ENCODE measurements at regions not wholly inside any gene's neighbourhood (a gene's known extent, or its start where the extent isn't known, plus 50 kb on each side); places are given as distances from the start of the nearest gene placed in this dataset.

DNA sequence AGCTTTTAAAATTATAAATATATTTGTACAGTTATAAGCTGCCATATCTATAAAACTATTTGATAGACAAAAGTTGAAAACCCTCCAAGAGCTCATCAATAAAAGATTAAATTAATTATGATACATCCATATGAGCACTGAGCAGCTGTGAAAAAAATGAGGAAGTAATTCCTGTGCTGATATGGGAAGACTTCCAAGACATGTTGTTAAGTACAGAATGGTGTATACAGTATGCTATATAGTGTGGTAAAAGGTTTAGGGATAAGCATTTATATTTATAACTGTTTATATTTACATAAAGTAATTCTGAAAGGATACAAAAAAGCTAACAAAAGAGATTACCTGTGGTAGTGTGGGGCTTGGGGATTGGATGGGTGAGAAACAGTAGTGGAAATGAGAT is 92.8 kb upstream of the BMP2K start:
- TF ChIP-seq, protein P1, sequence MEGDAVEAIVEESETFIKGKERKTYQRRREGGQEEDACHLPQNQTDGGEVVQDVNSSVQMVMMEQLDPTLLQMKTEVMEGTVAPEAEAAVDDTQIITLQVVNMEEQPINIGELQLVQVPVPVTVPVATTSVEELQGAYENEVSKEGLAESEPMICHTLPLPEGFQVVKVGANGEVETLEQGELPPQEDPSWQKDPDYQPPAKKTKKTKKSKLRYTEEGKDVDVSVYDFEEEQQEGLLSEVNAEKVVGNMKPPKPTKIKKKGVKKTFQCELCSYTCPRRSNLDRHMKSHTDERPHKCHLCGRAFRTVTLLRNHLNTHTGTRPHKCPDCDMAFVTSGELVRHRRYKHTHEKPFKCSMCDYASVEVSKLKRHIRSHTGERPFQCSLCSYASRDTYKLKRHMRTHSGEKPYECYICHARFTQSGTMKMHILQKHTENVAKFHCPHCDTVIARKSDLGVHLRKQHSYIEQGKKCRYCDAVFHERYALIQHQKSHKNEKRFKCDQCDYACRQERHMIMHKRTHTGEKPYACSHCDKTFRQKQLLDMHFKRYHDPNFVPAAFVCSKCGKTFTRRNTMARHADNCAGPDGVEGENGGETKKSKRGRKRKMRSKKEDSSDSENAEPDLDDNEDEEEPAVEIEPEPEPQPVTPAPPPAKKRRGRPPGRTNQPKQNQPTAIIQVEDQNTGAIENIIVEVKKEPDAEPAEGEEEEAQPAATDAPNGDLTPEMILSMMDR (IDR thresholded peaks at IDR 0.05) = no peak
- no peak for TF ChIP-seq ZFX (IDR thresholded peaks at IDR 0.05; ENCODE audit: borderline replicate concordance)
- H3K27ac ChIP-seq = no peak overlapping the region

DNA sequence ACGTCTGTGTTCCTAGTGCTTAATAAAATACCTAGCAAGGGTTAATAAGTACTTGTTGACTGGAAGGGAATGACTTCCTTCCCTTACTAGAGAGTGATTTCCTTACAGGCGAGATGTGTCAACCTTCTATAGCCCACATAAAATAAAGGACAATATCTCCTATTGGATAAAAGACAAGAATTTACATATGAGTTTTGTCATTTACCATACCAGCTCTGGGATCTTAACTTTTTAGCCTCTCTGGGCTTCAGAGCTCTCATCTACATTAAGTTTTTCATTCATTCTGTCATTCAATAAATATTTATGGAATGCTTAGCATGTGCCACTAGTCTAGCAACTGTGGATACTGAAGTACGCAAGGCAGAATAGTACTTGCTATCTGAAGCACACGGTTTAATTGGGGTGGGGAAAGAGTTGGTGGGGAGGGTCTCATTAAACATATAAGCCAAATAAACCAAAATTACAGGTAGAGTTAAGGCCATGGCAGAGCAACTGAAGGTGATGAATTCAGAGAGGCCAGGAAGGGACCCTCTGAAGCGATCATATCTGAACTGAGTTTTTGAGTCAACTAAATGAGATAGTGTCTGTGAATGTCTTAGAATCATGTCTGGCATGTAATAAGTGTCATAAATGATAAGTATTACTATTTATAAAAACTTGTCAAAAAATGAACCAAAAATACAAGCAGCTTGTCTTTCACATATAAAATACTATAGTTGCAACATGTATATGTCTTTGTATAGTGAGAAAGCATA is 91.6 kb upstream of the BMP2K start:
- no peak overlapping the region for H3K27ac ChIP-seq
- TF ChIP-seq, protein P1 (IDR thresholded peaks at IDR 0.05) = no peak
- TF ChIP-seq ZFX (IDR thresholded peaks at IDR 0.05; ENCODE audit: borderline replicate concordance) = no peak

DNA sequence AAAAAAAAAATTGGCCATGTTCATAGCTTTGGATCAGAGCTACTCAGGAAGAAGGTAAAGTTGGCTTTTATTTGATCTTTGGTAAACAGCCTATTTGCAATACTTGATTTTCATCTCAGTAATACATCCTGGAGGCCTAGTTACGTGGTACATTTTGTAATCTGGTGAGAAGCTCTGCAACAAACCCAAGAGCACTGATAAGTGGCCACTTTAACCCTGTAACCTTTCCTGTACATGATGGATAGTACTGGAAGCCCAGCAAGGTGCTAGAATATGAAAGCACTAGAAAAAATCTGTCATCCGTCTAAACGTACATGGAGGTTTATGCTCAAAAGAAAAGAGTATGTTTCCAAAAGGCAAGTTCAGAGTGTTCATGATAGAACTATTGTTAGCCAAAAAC is 88.3 kb upstream of the BMP2K start:
- no peak overlapping the region for H3K27ac ChIP-seq
- TF ChIP-seq ZFX (IDR thresholded peaks at IDR 0.05; ENCODE audit: borderline replicate concordance) = no peak
- TF ChIP-seq, protein P1 (IDR thresholded peaks at IDR 0.05) = no peak

DNA sequence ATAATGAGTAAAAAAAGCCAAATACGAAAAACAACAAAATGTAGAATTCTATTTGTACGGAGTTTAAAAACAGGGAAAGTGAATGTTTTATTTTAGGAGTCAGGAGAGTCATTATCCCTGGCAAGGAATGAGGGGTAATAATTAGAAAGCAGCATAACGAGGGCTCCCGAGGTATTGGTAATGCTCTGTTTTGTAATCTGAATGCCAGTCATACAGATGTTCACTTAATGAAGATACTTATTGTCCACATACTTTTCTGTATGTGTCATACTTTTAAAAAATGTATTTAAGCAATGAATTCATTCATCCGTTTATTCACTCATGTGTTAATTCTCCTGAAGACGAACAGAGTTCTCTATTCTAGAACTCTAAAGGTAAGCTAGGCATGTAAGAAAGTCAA is 87.8 kb upstream of the BMP2K start:
- TF ChIP-seq, protein P1 (IDR thresholded peaks at IDR 0.05) = no peak
- TF ChIP-seq ZFX (IDR thresholded peaks at IDR 0.05; ENCODE audit: borderline replicate concordance) = no peak

DNA sequence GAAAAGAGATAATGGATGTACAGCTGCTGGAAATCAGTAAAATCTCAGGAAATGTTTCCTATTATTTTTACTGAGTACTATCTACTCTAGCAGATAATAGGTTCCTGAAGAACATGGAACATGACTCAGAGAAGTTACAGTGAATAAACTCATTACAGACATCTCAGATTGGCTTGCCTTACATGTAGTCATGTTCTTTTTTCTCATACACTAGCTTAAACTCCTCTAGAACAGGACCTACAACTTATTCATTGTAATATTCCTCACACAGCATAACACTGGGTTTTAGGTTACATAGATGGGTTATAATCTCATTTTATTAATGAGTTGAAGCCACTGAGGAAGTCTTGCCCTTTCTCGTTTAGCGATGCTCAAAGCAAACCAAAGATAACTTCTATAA is 86.9 kb upstream of the BMP2K start:
- TF ChIP-seq ZFX (IDR thresholded peaks at IDR 0.05; ENCODE audit: borderline replicate concordance) = no peak
- TF ChIP-seq, protein P1 (IDR thresholded peaks at IDR 0.05) = no peak
- H3K27ac ChIP-seq = no peak overlapping the region

More for the DNA sequence above, 87.8 kb upstream of the BMP2K start:
- no peak overlapping the region for H3K27ac ChIP-seq

DNA sequence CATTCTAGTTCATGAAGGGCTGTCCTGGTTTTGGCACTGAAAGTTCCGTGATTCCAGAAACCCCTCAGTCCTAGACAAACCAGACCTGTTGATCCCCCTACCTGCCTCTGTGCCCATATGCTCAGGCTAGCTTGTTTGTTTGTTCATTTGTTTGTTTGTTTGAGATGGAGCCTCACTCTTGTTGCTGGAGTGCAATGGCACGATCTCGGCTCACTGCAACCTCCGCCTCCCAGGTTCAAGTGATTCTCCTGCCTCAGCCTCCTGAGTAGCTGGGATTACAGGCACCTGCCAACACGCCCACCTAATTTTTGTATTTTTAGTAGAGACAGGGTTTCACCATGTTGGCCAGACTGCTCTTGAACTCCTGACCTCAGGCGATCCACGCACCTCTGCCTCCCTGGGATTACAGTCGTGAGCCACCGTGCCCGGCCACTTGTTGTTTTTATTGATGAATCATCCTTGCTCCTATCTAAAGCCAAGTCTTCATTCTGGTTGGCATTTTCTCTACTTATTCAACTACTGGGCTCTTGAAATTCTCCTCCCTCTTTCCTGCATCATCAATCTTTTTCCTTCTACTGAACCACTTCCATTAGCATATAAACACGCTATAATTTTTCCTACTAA is 86.3 kb upstream of the BMP2K start:
- TF ChIP-seq, protein P1 (IDR thresholded peaks at IDR 0.05) = no peak
- TF ChIP-seq ZFX (IDR thresholded peaks at IDR 0.05; ENCODE audit: borderline replicate concordance) = no peak
- H3K27ac ChIP-seq = no peak overlapping the region

DNA sequence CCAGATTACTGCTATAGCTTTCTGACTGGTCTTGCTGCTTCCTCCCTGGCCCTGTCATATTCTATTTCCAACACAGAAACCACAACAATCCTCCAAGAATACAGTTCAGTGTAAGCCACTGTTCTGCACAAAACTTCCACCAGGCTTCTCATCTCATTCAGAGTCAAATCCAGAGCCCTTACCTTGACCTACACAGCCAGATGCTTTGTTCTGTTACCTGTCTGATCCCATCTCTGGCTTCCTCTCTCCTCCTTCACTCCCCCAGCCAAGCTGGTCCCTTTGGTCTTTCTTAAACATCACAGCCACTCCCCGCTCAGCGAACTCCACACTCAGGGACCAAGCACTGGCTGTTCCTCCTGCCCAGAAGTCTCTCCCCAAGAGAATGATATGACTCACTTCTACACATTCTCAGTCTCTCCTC is 84.8 kb upstream of the BMP2K start:
- no peak for TF ChIP-seq ZFX (IDR thresholded peaks at IDR 0.05; ENCODE audit: borderline replicate concordance)
- TF ChIP-seq, protein P1 (IDR thresholded peaks at IDR 0.05) = no peak
- H3K27ac ChIP-seq = no peak overlapping the region

Data from 22Rv1 (cell line).